C4-2B (cell line): ENCODE measurements at regions not wholly inside any gene's neighbourhood (a gene's known extent, or its start where the extent isn't known, plus 50 kb on each side); places are given as distances from the start of the nearest gene placed in this dataset.

Experiments used
- CTCF ChIP-seq: fragments of 450-650 bp; conservative IDR thresholded peaks from 2 replicates; pipeline ENCODE4 v1.5.1; 2017; ENCODE audit warnings: mild to moderate bottlenecking
- ZFX ChIP-seq: fragments of 450-650 bp; IDR thresholded peaks from 2 replicates; pipeline ENCODE4 v1.6.1; 2017

- TF ChIP-seq CTCF (no peak), ZFX (no peak)
Measured at GRCh38 chr9:89839952-89840351, 235.1 kb downstream of the GADD45G start.
